ENCODE measurements at regions not wholly inside any gene's neighbourhood (a gene's known extent, or its start where the extent isn't known, plus 50 kb on each side); places are given as distances from the start of the nearest gene placed in this dataset.
A peak's percentile ranks its signal among the peaks of the same experiment; 100 is the strongest.
"Not testable (repeated sequence)": the region's sequence is repeated elsewhere in the genome, so short reads cannot be mapped to it uniquely, and the experiment has no call there.

DNA sequence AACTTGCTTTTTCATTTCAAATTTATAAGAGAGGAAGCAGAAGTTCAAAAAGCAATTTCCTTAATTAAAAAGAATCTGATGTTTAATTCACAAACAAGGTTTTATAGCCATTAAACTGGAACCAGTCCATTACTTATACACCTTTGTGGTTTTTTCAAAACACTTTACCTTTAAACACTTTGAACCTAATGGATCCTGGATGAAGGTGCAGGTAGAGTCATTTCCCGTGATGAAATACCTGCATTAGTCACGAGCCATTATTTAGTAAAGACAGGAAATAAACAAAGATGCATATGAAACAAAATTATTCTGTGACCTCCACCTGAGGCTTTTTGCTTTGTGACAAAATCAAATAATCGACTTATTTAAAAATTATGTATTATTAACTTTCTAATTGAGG lies 341.7 kb upstream of the UBE2E2 start:
- DNase-seq (no peak), ATAC-seq (no peak)
- intact Hi-C loops (cut with micrococcal nuclease) = no loop called here

DNA sequence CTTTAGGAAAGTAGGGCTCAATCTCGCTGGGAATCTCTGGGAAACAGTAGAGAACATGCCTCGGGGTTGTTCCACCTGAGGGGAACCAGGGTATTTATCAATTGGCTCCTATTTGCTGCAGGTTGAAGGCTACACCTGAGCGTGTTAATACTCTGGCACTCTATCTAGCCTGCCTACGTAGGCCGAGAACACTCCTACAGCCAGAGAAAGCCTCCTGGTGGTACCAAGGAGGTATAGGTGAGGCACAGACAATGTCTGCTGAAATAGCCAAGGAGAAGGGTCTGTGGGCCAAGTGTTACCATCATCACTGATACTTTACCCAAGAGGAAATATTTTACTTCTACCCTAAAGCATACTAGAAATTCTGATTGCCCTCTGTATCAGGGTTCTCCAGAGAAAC lies 341.0 kb upstream of the UBE2E2 start:
- intact Hi-C loops (cut with micrococcal nuclease) = no loop called here
- ATAC-seq (no peak), DNase-seq (no peak)

DNA sequence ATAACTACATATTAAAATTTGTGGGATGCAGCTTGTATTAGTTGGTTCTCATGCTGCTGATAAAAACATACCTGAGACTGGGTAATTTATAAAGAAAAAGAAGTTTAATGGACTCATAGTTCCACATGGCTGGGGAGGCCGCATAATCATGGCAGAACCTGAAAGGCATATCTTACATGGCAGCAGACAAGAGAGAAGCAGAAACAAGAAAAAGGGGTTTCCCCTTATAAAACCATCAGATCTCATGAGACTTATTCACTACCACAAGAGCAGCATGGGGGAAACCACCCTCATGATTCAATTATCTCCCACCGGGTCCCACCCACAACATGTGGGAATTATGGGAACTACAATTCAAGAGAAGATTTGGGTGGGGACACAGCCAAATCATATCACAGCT lies 320.3 kb upstream of the UBE2E2 start:
- intact Hi-C loops (cut with micrococcal nuclease); ATAC-seq; DNase-seq: not testable (repeated sequence)

DNA sequence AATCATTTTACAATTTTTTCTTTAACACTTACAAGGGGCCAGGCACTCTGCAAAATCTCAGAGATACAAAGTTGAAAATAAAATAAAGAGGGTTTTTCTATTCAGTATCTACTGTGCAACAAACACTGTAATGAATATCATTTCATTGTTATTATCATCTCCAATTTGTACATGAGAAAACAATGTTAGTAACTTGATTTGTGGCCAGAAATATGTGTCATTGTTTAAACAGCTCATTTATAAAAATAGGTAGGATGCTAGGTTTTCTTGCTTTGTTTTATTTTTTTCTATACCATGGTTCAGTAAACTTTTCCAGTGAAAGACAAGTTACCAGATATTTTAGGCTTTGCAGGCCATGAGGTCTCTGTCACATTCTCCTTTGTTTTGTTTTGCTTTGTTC lies 318.1 kb upstream of the UBE2E2 start:
- DNase-seq = no peak
- ATAC-seq = no peak
- intact Hi-C loops (cut with micrococcal nuclease) = no loop called here

DNA sequence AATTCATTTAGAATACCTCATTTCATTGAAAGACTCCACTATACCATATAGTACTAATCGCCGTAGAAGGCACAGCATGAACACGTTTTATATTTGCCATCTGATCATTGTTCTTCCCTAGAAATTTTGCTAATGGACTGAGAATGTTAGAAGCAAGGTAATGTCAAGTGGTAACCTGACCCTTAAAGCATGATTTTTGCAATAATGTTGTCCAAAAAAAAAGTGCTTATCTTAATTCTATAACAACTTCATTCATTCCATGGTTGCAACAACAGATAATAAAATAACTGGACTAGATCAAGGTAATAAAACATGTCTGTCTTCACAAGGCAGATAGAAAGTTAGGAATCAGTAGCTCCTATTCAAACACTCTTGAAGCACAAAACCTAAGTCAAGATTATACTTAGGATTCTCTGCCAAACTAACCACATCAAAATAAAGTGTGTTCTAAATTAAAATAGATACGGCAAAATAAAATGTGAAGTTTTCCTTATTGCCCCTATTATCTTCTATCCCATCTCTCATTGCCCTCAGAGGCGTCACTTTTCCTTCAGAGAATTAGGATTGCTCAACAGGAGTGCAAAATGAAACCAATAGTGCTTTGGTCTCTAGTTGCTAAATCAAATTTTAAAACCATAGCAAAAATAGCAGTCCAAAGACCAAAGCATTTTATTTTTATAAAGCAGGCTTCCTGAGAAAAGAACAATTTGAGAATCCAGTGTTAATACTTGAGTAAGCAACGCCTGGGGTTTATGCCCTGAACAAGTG lies 317.4 kb upstream of the UBE2E2 start:
- intact Hi-C loops (cut with micrococcal nuclease) = no loop called here
- DNase-seq (no peak), ATAC-seq (no peak)

DNA sequence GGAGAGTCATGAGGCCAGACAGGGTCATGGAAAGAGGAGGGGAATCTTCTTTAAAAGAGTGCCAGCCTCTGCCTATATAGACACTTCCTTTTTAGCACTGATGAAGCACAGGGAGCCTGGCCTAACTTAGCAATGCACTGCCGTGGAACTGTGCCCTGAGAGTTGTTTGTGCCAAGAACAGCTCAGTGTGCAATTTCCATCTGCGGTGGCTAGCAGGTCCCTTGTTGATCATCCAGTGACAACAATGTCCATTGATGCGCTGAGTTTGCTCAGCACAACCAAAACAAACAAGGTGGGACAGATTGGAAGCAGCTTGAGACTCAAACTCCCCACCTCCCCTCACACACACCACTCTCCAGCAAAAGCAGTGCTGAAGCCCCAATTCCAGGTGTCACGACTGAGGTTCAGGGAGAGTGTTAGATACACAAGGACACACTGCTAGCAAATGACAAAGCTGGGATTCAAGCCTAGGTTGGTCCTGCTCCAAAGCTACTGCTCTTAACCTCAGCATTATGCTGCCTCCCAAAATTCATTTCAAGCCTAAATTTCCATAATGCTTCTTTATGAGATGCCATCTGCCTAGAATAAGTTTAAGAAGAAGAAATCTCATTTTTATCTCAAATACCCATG lies 316.6 kb upstream of the UBE2E2 start:
- intact Hi-C loops (cut with micrococcal nuclease) = no loop called here
- ATAC-seq = peak; percentile 89

DNA sequence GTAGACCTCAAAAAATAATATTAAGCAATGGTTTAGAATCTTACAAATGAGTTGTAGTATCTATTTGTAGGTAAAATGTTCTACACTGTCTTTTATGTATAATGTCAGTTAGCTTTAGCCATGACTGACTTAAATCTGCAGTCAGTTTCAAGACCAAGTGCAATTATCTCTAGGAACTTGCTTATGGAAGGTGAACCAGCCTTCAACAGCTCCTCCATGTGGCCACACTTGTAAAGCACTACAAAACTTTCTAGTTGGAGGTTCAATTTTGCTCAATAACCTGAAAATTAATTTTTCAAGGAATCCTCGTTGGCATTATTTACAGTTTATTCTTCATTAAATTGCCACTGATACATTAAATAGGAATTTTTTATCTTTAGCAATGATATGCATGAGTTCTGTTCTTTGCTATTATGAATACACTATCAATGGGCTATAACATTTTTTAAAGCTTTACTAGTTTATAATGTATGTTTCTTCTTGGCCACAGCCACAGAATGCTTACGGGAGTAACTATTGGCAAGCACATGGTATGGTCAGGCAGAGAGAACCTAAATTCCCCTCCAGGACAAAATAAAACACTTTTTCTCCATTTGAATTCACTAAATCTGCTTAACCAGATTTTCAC lies 315.3 kb upstream of the UBE2E2 start:
- no peak for ATAC-seq
- intact Hi-C loops (cut with micrococcal nuclease) = no loop called here
- no peak for DNase-seq

More for the DNA sequence above, 316.6 kb upstream of the UBE2E2 start:
- DNase-seq = peak; percentile 50

DNA sequence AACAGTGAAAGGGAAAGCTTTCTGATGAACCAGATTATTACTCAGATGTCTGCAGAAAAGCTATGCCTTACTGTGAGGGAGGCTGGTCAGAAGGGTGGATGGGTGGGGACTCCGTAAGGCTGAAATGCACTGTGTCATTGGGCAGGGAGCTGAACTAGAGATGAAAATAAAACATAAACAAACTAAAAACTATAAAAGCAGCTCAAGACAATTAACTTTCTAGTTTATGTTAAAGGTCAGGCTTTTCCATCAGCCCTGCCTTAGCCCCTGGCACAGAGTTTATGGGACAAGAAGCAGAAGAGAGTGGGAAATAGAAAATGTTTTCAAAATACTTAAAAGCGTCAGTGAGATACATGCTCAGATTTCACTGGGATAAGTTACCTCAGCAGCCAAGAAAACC lies 310.0 kb upstream of the UBE2E2 start:
- DNase-seq (no peak), ATAC-seq (no peak)
- intact Hi-C loops (cut with micrococcal nuclease) = no loop called here

DNA sequence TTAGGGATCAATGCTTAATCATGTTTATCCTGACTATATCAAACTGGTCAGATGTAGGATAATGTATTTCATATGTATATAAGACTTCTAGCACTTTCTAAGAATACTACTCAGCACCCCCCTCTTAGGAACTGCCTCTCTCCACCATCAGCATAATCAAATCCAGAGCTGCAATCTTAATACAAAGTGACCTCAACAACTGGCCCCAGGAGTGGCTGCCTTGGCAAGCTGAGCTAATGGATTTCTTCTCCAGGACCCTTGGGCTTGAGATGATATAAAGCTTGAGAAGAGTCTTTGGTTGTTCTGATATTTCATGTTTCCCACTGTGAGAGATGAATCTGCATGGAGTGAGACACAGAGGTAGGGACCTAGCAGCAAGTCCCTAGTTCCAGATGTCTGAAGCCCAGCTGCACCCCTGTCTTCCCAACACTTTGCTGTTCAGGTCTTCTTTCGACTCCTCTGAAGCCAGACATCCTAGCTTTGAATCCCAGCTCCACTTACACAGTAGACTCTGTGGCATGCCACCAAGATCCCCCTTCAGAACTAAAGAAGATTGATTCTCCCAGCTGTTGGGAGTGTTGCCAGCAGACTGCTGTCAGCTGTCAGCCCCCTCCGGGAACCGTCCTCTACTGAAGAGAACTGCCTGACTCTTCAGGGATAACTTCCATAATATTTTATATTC lies 309.3 kb upstream of the UBE2E2 start:
- no peak for DNase-seq
- intact Hi-C loops (cut with micrococcal nuclease) = no loop called here
- peak; percentile 48 for ATAC-seq

DNA sequence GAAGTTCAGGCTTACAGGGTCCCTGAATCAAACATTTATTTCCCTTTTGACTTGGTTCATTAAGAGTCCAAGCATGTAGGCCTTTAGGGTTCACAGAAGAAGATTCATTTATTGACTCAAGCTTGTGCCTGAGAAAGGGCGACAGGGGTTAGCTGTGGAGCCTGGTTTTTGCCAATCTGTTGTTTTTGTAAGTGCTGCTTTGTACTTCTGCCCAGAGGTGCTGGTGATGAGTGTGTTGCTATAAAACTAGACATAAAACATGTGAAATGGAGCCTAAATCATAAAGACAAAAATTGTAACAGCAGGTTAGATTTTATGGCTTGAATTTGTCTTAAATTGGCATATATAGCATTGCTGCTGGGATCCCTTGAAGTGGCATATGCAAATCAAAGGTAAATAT lies 308.3 kb upstream of the UBE2E2 start:
- intact Hi-C loops (cut with micrococcal nuclease) = no loop called here
- ATAC-seq (no peak), DNase-seq (no peak)

DNA sequence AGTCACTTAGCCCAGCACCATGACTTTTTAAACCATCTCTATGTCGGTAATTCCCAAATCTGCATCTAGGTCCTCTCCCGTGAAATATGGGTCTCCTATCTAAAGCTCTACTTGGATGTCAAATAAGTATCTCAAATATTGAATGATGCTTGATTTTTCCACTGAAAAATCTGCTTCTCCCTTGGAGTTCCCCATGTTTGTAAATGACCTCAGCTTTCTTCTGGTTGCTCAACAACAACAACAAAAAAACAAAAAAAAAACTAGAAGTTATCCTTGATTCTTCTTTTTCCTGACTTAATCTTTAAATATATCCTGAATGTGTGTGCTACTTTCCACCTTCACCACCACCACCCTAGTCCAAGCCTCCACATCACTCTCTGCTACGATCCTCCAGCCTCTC lies 307.5 kb upstream of the UBE2E2 start:
- DNase-seq = no peak
- intact Hi-C loops (cut with micrococcal nuclease) = no loop called here
- ATAC-seq = no peak

DNA sequence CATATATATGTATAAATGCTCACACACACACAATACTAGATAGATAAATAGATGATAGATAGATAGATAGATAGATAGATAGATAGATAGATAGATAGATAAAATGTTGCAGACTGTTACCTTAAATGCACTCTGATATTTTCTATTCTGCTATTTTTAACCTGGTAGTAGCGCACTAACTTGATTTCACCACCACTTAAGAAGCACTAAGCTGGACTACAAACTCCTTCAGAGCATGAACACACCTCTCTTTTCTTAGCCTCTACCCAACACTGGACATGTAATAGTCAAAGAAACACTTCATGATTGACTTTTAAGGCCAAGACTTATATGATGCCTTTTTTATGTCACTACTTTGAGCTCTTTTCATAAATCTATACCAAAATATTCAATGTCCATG lies 304.6 kb upstream of the UBE2E2 start:
- ATAC-seq (no peak), DNase-seq (no peak)
- intact Hi-C loops (cut with micrococcal nuclease) = no loop called here

DNA sequence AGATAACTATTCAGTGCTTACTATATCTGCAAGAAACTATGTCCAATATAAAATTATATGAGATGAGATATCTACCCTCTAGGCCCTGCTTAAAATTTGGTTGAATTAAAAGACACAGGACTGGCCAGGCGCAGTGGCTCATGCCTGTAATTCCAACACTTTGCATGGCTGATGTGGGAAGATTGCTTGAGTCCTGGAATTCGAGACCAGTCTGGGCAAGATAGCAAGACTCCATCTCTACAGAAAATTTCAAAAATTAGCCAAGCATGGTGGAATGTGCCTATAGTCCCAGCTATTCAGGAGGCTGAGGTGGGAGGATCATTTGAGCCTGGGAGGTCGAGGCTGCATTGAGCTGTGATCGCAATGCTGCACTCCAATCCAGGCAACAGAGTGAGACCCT lies 303.7 kb upstream of the UBE2E2 start:
- intact Hi-C loops (cut with micrococcal nuclease) = no loop called here
- ATAC-seq = no peak

DNA sequence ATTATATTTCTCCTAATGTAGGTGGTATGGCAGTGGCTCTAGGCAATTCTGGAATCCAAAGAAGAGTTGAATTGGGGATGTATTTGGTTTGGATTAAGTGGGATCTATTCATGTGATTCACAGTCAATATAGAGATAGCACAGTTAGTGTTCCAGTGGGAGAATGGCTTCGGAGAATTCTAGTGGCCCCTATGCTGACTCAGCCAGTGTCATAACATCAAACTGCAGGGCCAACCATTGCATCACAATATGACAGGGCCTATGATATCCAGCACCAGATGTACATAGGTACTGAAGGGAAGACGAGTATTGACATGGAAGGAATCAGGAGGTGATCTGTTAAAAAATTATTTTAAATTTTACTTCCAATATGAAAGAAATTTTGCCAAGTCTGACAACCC lies 302.8 kb upstream of the UBE2E2 start:
- DNase-seq (no peak), ATAC-seq (no peak)
- intact Hi-C loops (cut with micrococcal nuclease) = no loop called here

More for the DNA sequence above, 303.7 kb upstream of the UBE2E2 start:
- no peak for DNase-seq

DNA sequence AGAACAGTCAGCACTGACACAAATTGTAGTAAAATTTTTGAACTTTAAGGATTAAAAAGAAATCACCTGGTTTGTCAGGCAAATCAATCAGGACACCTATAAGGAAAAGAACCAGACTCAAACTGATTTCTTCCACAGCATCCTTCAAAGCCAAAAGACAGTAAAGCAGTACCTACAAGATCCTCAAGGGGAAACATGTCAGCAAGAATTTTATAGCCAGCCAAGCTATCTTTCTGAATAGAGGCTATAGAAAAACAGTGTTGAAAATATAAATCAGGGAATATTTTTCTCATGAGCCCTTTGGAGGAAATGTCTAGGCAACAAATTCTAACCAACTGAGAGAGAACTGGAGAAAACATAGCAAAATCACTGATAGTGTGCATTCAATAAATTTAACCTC lies 301.4 kb upstream of the UBE2E2 start:
- ATAC-seq (no peak), DNase-seq (no peak)
- intact Hi-C loops (cut with micrococcal nuclease) = no loop called here

DNA sequence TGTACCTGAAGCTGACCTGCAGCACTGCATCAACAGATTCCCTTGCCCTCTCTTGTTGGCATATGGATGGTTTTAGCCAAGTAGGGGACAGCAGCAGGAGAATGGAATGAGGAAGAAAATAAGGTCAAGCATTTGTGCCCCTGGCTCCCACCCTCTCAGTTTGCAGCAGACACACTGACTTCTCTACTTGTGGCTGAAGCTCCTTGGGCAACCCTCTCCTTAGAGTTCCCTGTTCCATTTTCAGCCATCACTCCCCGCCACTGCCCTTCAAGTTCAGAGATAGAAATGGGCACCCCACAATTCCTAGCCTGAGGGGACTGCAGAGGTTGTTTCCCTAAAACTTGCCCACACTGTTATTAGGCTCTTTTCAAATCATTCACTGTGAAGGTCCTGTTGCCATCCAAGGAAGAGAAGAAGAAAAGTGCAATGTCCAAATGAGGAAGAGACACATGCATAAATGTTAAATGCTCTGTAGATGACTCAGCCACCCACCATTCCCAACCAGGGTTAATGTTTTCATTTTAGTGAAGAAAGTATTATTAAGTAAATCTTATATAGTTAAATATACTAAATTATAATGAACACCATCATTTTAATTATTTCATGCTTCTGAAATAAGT lies 295.9 kb upstream of the UBE2E2 start:
- DNase-seq = no peak
- intact Hi-C loops (cut with micrococcal nuclease) = no loop called here
- ATAC-seq = no peak

DNA sequence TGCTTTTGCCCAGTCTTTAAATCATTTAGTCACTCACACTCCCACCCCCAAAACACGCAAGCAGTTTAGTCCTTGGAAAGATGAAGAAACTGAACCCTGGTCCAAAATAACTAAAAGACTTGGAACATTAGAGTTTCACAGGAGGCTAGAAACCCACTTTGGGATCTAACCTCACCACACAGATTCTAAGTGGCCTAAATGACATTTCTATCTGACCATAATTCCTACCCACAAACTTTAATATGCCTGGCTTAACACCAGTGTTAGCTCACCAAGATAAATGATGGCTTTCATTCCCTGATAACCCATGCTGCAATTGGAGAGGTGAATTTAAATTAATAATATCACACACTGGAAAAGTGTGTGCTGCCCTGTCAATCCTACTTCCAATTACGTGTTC lies 295.3 kb upstream of the UBE2E2 start:
- DNase-seq = no peak
- no peak for ATAC-seq
- intact Hi-C loops (cut with micrococcal nuclease) = no loop called here

DNA sequence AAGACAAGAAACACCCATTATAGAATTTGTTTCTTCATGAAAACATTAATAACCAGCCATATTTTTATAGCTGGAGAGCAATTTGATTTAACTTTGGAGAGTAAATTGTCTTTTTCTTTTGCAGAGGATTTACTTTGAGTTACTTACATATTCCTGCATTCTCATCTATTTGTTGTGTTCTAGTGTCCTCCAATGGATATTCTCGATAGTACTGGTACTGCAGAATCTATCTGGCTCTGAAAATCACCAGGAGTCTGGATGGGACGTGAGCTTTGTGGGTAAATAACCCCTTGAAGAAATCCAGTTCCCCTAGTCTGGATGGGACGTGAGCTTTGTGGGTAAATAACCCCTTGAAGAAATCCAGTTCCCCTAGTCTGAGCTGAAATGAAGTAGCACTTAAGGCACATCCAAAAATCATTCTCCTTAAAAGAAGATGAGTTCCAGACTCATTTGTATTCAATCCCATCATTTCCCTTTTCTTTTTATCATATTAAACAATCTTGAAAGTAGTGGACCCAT lies 294.1 kb upstream of the UBE2E2 start:
- intact Hi-C loops (cut with micrococcal nuclease) = no loop called here
- ATAC-seq = no peak

DNA sequence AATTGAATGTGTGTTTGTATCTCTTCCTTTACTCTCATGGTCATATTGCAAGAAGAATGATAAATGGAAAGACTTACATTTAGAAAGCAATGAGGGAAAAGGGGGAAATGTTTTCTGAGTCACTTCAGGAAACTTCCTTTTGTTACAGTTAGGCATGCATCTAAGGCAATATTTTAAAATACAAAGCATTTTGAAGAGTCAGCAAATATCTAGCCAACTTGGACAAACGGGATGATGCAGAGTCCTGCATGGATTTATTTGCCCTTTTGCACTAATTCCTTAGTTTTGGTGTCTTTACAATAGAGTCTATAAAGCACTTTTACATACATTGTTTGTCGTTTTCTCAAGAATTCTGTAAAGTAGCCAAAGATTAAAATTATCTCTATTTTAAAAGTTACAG lies 286.2 kb upstream of the UBE2E2 start:
- intact Hi-C loops (cut with micrococcal nuclease) = no loop called here
- ATAC-seq (no peak), DNase-seq (no peak)

More for the DNA sequence above, 294.1 kb upstream of the UBE2E2 start:
- no peak for DNase-seq

DNA sequence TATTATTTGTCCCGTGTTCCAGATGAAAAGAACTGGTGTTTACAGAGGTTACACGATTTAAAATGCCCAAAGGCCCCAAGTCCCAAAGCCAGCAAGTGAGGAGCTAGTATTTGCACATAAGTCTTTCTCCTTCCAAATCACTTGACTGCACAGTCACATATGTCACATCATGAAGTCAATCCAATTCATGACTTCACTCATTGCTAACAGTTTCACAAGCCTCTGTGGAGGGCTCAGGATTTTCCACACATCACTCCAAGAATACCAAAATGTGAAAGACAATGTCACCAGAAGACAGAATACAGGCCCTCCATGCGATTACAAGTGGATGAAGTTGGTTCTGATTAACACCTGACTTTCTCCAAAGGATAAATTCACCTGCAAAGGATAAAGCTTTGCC lies 283.1 kb upstream of the UBE2E2 start:
- intact Hi-C loops (cut with micrococcal nuclease) = no loop called here
- no peak for DNase-seq
- peak; percentile 39 for ATAC-seq
